DND-41 (cell line): ENCODE measurements at regions not wholly inside any gene's neighbourhood (a gene's known extent, or its start where the extent isn't known, plus 50 kb on each side); places are given as distances from the start of the nearest gene placed in this dataset.

Source experiments
- EZH2 ChIP-seq: IDR thresholded peaks from 3 replicates; pipeline ENCODE4 v1.6.1; 2012; ENCODE audit warnings: borderline replicate concordance, low read depth, mild to moderate bottlenecking, moderate library complexity, low read length, inconsistent platforms; ENCODE audit not compliant: severe bottlenecking
- TF ChIP-seq, protein P1 (sequence below): IDR thresholded peaks from 2 replicates; pipeline ENCODE4 v1.5.1; 2012; ENCODE audit warnings: borderline replicate concordance, low read length, moderate library complexity, mild to moderate bottlenecking; ENCODE audit not compliant: poor library complexity, severe bottlenecking; ENCODE audit errors: extremely low read depth

DNA sequence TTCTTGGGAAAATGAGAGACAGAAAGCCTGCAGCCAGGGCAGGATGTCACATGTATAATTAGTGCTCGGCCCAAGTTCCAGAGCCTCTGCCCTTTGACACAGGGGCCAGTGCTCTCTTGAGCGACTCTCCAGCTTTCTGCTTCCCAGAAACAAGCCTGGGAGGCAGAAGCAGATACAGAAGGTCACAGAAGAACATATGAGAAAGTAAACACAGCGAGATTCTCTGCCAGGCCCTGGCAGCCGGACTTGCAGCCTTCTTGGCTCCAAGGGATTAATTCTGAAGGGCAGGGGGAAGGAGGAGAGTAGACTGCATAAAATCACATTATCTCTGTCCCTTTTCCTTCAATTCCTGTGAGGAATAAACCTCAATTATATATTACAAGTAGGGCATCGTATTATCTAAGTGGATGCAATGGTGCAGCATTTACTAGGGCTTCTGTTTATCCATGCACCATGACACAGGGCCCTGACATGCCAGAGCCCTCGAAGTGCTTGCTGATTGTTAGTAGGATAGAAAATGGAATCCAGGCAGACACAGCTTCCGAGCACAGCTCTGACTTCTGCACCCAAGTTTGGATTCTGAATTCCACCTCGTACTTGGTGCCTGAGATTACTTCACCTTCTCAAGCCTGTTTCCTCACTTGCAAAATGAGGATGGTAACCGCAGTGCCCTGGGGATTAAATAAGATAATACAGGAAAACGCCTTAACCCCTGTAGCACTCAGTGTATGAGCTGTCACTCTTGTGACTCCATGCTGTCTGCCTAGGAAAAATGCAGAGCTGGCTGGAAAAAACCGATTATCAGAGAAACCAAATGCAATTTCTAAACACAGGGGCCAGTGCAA lies 536.5 kb downstream of the TNS3 start:
- TF ChIP-seq, protein P1, sequence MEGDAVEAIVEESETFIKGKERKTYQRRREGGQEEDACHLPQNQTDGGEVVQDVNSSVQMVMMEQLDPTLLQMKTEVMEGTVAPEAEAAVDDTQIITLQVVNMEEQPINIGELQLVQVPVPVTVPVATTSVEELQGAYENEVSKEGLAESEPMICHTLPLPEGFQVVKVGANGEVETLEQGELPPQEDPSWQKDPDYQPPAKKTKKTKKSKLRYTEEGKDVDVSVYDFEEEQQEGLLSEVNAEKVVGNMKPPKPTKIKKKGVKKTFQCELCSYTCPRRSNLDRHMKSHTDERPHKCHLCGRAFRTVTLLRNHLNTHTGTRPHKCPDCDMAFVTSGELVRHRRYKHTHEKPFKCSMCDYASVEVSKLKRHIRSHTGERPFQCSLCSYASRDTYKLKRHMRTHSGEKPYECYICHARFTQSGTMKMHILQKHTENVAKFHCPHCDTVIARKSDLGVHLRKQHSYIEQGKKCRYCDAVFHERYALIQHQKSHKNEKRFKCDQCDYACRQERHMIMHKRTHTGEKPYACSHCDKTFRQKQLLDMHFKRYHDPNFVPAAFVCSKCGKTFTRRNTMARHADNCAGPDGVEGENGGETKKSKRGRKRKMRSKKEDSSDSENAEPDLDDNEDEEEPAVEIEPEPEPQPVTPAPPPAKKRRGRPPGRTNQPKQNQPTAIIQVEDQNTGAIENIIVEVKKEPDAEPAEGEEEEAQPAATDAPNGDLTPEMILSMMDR: no peak
- TF ChIP-seq EZH2: no peak
